ENCODE measurements at regions not wholly inside any gene's neighbourhood (a gene's known extent, or its start where the extent isn't known, plus 50 kb on each side); places are given as distances from the start of the nearest gene placed in this dataset.
A peak's percentile ranks its signal among the peaks of the same experiment; 100 is the strongest.

GRCh38 chr6:119626884-119627619 lies 277.5 kb upstream of the MAN1A1 start (continued):
- TF ChIP-seq, protein P1, sequence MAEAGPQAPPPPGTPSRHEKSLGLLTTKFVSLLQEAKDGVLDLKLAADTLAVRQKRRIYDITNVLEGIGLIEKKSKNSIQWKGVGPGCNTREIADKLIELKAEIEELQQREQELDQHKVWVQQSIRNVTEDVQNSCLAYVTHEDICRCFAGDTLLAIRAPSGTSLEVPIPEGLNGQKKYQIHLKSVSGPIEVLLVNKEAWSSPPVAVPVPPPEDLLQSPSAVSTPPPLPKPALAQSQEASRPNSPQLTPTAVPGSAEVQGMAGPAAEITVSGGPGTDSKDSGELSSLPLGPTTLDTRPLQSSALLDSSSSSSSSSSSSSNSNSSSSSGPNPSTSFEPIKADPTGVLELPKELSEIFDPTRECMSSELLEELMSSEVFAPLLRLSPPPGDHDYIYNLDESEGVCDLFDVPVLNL (CRISPR knock-in tag; IDR thresholded peaks at IDR 0.05; ENCODE audit: low read depth) = no peak
- TF ChIP-seq ZBTB1 (CRISPR knock-in tag; IDR thresholded peaks at IDR 0.05; ENCODE audit: borderline replicate concordance, low read depth) (no peak), ILF3 (IDR thresholded peaks at IDR 0.05; ENCODE audit: borderline replicate concordance) (peak; percentile 37; the same call in 1 of the 2 replicates), ZNF398 (CRISPR knock-in tag; IDR thresholded peaks at IDR 0.05) (no peak), FOXK1 (CRISPR knock-in tag; IDR thresholded peaks at IDR 0.05; ENCODE audit: borderline replicate concordance) (no peak), U2AF2 (optimal IDR thresholded peaks at IDR 0.05; ENCODE audit: low read depth, low read length) (no peak), RBM39 (optimal IDR thresholded peaks at IDR 0.05; ENCODE audit: low read depth, low read length) (no peak), C11orf30 (IDR thresholded peaks at IDR 0.05; ENCODE audit: low read depth) (peak; percentile 93), FIP1L1 (IDR thresholded peaks at IDR 0.05; ENCODE audit: low read depth, low read length, poor library complexity, severe bottlenecking) (no peak), TSHZ1 (CRISPR knock-in tag; IDR thresholded peaks at IDR 0.05) (no peak), MED1 (CRISPR knock-in tag; IDR thresholded peaks at IDR 0.05; ENCODE audit: borderline replicate concordance) (no peak), U2AF1 (optimal IDR thresholded peaks at IDR 0.05; ENCODE audit: low read depth, low read length) (no peak), ZBED1 (IDR thresholded peaks at IDR 0.05) (0 out of 2 replicates have a peak, but pooled peaks have one; percentile 62), KLF10 (CRISPR knock-in tag; IDR thresholded peaks at IDR 0.05) (no peak), ZNF644 (tag; IDR thresholded peaks at IDR 0.05; ENCODE audit: low read depth) (peak; percentile 68; the same call in 1 of the 2 replicates), TAF9B (IDR thresholded peaks at IDR 0.05; ENCODE audit: partially characterized antibody) (no peak), DPF2 (IDR thresholded peaks at IDR 0.05) (peak; percentile 98), NELFE (IDR thresholded peaks at IDR 0.05; ENCODE audit: insufficient read depth, insufficient read length) (no peak), THAP7 (CRISPR knock-in tag; IDR thresholded peaks at IDR 0.05) (no peak), DEAF1 (CRISPR knock-in tag; IDR thresholded peaks at IDR 0.05) (0 out of 2 replicates have a peak, but pooled peaks have one; percentile 4)
